HG02884 (cell line): ENCODE measurements at regions not wholly inside any gene's neighbourhood (a gene's known extent, or its start where the extent isn't known, plus 50 kb on each side); places are given as distances from the start of the nearest gene placed in this dataset.
"Not testable (repeated sequence)": the region's sequence is repeated elsewhere in the genome, so short reads cannot be mapped to it uniquely, and the experiment has no call there.

Experiments used
- ATAC-seq: cut with Tn5 transposase; IDR thresholded peaks from one replicate; pipeline ENCODE4 v1.9.1; 2021; ENCODE audit warnings: mild to moderate bottlenecking, moderate library complexity; ENCODE audit not compliant: unreplicated experiment

DNA sequence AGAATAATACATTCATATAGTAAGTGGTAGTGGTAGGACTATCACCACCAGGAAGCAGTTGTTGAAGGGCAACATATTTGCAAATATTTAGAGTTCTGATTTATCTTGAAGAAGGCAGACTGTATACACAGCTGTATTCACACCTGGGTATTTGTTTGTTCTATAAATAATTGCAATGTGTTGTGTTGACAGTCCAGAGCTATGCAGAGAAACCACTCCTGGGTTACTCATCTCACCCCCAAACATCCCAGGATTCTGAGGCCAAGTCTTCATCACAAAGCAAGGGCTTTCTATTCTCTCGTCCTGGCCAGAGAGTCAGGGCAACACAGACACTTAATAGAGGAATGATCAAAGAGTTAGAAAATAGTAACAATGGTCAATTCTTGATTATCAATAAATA lies 102.1 kb upstream of the FAT3 start:
- no peak for ATAC-seq

DNA sequence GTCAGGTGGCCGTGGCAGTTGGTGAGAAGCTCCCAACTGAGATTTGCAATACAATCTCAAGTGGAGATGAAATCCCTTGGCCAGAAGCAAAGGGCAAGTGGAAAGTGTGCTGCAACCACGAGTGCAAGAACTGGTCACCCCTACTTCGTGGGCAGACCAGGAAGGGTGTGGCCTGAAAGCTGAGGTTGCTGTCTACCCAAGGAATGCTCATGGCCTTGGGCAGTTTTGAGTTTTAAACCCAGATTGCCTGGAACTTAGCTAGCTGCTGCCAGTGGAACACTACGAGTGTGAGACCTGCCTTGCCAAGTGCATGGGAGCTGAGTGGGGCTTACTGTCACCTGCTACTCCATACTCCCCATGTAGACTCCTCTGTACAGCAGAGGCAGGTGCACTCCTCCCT lies 113.3 kb upstream of the FAT3 start:
- no peak for ATAC-seq

DNA sequence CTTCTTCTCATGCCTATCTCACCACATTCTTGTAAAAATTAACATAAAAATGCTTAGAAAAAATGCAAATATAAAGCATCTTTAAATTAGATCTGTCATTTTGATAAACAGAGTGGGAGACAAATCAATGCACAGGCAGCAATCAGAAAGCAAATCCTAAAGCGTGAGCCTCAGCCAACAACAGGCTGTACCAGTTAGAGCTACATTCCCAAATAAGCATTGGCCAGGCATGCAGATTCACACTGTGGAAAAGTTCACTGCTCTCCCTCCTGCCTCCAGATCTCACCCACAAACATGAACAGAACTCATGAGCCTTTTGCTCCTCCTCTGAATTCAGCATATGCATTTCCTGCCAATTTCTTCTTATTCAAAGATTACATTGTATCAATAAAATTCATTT lies 115.2 kb upstream of the FAT3 start:
- ATAC-seq, result no peak

DNA sequence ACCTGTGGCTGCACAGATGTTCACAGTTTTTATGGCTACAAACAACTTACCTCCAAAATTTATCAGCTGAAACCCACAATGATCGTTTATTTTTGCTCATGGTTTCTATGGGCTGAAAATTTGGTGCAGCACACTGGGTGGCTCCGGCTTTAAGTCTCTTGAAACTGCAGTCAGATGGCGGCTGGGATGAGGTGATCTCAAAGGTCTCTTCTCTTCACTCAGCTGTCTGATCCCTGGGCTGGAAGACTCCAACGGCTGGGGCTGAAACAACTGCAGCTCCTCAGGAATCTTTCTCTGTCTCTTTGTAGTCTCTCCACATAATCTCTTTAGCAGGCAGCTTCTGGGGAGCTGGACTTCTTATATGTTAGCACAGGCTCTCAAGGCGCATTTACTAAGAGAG lies 117.3 kb upstream of the FAT3 start:
- no peak for ATAC-seq

DNA sequence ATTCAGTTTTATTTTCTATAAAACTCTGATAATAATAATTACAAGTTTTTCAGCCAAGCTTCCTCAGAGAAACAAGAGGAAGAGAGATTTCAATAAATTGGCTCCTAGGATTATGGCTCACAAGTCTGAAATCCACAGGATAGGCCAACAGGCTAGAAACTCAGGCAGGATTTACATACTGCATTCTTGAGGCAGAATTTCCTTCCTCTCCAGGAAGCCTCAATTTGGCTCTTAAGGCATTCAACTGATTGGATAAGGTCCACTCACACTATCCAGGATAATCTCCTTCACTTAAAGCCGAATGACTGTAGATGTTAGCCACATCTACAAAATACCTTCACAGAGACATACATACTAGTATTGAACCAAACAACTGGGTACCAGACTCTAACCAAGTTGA lies 120.3 kb upstream of the FAT3 start:
- ATAC-seq, result no peak

DNA sequence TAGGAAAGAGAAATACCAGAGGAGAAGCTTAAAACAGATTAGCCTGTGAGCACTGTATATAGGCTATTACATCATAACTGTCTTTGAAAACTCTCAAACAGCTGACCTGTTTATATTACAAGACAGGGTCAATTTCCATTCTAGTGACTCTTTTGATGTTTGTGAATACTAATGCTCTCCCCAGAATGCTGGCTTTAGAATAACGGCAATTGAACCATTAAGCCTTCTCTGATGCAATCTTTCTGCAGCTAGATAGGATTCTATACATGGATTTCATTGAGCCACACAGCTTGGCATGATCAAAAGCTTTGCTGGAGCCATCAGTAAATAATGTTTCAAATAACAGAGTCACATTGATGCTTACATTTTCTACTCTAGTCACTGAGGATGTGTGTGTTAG lies 122.7 kb upstream of the FAT3 start:
- no peak for ATAC-seq

DNA sequence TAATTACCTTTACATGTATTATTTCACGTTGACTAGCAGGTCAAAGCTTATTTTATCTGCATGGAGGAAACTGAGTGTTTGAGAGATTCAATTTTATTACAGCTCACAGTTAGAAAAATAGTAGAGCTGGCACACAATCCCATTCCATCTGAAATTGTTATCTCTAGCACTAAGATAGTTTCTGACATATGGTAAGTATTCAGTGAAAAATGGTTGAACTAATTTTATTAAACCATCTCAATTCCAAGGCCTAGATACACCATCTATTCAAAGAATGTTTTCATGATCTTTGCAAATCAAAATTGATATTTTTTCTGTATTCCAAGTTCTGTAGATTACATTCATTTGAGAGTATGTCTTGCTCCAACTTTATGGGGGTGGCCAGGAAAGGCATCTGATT lies 125.4 kb upstream of the FAT3 start:
- no peak for ATAC-seq

DNA sequence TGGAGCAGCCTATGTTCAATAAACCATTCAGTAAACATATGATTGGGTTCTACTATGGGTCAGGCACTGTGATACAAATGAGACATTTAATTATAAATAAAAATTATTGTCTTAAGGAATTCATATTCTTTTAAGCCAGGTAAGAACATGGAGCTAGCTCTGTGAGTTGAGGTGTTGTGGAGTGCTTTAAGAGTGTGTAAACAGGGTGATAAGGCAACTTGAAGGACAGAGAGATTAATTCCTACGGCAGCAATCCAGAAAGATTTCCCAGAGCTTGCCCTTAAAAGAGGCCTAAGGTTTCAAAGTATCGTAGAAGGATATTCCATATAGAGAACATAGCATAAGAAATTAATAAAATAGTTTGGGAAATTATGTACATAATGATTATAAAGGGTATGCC lies 126.4 kb upstream of the FAT3 start:
- no peak for ATAC-seq

DNA sequence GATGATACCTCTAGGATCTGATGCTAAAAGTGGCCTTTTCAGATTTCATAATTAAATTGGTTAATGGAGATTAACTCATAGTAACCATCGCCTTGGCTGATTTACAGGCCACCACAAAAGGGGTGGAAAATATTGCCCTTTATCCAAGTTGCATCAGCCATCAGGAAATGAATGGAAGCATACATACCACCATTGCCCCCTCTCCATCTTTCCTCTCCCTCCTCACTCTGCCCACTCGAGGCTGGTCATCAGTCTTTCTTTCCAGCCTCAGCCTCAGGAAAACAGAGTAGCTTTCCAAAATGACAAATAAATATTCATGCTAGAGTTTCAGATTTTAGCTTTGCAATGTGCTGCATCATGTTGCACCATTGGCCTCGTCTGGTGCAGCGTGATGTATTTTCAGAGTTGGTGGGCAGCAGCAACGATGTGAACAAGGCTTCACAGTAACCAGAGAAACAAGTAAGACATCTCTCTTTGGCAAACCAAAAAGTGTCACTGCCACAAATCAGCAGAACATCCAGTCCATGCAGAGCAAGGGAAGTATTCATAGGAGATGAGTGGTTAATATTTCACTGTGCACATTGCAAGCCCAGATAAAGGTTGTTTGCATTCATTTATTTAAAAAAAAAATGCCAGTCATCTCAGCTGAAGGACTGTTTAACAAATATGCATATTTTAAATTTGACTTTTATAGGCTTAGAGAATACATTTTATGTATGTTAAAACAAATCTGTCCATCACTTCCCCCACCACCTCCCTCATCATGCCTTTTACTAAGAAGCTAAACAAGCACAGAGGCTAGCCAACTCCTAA lies 136.7 kb upstream of the FAT3 start:
- ATAC-seq, result no peak

DNA sequence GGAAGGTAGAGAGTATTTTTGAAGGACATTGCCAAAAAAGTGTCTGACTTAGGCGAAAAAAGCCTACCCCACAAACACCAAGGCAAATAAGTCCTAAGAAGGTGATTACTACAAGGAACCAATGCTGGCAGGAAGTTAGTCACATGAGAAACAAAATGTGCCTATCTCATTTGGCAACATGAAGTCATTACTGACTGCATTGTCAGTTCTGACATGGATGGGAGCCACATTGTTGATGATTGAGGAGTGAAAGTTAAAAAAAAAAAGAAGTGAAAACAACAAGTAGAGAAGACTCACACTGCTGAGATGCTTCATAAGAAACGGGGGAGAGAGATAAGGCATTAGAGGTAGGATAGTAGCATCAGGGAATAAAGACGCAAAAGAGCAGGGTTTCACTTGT lies 141.5 kb upstream of the FAT3 start:
- ATAC-seq, result no peak

DNA sequence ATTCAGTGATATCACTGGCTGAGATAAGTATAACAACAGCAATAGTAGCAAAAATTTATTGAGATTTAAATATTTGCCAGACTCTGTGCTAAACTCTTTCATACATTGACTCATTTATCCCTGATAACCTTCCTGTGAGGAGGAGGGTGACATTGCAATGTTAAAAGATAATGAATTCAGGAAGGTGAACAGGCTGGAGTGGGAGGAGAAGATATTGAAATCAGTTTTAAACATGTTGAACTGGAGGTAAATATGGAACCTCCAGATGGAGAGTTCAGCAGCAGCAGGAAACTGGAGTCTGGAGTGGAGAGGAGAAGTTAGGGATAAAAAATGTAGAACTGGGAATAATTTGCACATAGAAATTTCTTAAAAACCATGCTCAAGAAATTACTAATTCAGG lies 142.0 kb upstream of the FAT3 start:
- ATAC-seq, result no peak

DNA sequence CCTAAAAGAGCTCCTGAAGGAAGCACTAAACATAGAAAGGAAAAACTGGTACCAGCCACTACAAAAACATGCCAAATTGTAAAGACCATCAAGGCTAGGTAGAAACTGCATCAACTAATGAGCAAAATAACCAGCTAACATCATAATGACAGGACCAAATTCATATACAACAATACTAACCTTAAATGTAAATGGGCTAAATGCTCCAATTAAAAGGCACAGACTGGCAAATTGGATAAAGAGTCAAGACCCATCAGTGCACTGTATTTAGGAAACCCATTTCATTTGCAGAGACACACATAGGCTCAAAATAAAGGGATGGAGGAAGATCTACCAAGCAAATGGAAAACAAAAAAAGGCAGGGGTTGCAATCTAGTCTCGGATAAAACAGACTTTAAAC lies 150.1 kb upstream of the FAT3 start:
- not testable (repeated sequence) for ATAC-seq

DNA sequence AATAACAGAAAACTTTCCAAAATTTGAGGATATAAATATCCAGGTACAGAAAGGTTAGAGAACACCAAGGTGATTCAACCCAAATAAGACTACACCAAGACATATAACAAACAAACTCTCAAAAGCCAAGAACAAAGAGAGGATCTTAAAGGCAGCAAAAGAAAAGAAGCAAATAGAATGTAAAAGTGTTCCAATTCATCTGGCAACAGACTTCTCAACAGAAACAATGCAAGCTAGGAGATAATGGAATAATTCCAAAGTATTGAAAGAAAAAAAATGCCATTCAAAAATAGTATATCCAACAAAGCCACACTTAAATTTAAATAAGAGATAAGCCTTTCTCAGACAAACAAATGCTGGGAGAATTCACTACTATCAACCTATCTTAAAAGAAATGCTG lies 153.0 kb upstream of the FAT3 start:
- no peak for ATAC-seq

DNA sequence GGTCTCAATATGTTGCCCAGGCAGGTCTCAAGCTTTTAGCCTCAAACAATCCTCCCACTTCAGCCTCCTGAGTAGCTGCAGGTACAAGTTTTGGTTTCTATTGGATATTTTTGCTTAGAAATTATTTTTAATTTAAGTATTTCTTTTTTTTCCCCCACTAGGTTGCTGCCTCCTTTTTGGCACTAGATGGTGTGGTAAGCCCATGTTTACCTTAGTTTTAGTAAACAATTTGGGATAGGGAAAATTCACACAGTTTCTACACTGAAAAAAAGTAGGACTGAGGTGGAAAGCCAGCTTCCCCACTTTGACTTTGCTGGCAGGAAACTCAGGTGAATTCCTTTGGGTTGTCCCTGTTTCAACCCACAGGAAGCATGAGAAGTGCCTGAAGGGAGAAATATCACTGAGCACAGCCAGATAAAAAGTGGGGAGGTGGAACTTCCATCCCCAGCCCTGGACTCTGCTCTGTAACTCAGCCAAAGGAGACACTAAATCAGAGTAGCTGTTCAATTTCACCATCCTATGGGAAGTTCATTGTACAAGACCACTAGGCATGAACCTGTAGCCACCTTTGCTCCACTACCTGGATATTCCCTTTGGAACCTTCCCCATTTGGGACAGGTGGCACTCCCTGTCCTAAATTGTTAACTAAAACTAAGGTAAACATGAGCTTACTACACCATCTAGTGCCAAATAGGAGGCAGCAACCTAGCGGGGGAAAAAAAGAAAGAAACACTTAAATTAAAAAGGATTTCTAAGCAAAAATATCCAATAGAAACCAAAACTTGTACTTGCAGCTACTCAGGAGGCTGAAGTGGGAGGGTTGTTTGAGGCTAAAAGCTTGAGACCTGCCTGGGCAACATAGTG lies 154.4 kb upstream of the FAT3 start:
- no peak for ATAC-seq

DNA sequence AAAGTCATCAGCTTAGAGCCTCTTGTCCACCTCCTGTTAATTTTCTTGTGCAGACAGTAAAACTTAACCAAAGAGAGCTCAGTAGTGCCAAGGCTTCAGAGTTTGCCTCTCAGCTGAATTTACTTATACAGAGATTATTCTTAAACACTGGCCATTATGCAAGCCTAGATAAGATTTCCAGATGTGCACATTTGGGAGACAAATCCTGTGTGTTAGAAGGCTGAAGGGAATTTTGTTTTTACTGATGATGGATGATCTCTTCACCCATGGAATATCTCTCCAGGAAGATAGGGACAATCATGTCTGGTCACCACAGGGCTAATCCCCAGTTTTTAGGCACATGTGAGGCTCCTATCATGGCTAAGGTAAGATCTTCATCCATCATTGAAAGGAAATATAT lies 157.6 kb upstream of the FAT3 start:
- ATAC-seq, result no peak

DNA sequence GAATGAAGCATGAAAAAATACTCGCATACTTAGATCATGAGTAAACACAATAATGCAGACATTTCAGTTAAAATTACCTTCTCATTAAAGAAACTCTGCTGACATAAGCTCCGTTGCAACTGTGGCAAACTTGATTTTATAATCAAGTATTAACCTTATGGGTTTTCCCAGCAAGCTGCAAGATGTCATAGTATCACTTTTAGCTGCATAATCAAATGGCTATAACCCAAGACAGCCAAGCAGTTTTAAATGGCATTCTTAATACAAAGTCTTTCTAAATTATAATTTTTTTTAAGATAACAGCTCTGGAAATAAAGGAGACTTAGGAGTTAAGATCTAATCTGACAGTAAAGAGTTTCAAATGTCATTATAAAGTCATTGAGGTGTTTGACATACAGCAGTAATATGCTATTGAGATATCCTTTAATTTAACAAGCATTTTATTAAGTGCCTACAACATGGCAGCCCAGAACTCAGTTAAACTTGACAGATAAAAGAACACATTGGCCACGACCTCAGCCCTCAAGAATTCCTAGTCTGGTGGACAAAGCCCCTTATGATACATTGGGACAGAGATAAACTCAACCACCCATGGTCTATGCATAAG lies 163.1 kb upstream of the FAT3 start:
- ATAC-seq, result no peak

DNA sequence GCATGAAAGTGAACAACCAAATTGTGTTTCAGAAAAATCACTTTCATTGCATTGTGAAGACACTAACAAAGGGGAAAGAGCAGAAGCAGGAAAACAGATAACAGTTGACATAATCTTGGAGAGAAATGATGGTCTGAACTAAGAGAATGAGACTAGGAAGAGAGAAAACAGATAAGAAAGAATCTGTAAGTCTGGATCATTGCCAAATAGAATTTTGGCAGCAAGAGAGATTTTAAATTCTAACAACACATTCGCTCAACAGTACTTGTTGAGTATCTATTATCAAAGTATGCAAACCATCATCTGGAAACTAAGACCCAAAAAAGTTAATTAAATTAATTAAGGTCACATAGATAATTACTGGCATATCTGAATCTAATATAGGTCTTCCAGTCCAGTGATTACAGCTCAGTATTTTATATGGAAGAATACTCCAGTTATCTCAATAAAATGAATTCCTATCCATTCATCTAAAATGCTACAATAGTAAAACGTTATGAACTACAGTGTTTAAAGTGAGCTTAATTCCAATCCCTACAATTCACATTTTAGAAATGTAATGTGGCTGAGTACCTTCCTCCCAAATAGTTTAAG lies 166.7 kb upstream of the FAT3 start:
- ATAC-seq, result no peak

DNA sequence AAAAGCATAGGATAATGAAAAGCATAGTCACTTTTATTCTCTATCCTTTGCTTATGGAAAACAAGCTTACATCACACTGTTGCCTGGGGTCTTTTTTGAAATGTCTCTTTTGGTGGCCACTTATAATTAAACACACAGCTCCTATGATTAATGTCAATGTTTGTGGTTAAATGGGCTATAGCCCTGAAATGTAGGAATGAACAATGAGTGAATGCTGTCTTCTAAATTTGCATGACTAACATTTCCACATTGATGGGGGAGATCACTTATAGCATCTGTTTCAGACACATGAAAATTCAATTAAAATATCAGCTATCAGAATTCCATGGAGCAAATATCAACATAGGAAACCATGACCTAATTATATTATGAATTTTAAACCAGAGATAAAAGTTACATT lies 171.4 kb upstream of the FAT3 start:
- no peak for ATAC-seq

DNA sequence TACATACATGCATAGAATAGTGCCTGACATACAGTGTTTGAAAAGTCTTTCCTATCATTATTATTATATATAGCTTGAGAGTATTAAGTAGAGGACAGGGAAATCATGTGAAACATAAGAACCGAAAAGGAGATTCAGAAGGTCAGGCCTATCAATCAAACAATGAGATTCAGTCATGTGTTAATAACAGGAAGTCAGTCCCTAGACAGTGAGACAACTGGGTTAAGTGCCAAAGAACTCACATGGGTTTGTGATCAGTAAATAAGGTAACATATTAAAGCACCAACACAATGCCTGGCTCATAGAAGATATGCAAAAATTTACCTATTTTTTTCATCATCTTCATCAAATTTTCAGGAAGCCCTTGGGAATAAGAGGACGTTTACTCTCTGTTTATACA lies 174.3 kb upstream of the FAT3 start:
- no peak for ATAC-seq

DNA sequence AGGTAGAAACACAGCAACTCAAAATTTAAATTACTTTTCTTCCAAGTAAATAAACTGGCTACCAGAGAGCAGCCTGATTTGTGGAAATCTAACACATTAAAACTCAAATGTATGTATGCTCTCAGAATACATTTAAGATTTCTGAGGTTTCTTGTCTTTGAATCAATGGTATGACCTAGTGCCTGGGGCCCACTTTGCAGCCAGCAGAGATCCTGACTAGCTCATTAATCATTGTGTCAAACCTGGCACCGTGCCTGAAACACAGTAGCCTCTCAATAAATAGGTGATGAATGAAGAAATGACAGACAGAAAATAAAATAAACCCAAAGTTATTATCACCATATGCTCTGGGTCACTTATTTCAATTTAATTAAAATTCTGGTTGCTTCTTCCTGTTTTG lies 176.2 kb upstream of the FAT3 start:
- ATAC-seq, result no peak

DNA sequence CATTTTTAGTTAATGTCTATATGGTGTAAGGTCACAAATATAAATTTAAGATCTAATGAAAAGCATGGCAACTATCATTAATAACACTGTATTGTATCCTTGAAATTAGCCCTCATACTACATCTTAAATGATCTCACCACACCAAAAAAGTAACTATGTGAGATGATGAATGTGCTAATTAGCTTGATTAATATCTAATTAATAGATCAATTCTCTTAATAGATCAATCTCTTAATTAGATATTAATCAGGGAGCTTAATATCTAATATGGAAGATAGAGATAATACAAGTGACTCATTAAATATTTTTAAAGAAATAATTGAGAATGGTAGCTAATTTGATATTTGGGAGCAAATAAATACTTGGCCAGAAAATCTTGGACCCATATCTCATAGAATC lies 178.5 kb upstream of the FAT3 start:
- ATAC-seq, result no peak

DNA sequence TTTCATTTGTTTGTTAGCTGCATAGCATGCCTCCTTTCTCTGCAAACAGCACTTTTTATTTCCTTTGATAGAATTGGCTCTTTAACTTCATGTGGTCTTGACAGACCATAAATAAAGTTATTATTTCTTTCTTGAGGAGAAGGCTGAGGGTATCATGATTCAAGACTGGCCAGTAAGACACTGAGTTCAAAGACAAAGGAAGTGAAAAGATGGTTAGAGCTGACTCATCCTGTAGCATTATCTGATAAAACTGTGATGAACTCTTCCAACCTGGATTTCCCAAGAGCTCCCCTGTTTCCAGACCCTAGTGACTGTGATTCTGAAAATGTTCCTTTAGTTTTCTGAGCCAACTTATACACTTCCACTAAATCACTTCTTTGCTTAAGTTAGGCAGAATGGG lies 179.3 kb upstream of the FAT3 start:
- ATAC-seq, result no peak
